ENCODE measurements at regions not wholly inside any gene's neighbourhood (a gene's known extent, or its start where the extent isn't known, plus 50 kb on each side); places are given as distances from the start of the nearest gene placed in this dataset.

- no peak for ATAC-seq
These were observed 205.3 kb downstream of the RAP2A start for GRCh38 chr13:97639236-97639635.

DNA sequence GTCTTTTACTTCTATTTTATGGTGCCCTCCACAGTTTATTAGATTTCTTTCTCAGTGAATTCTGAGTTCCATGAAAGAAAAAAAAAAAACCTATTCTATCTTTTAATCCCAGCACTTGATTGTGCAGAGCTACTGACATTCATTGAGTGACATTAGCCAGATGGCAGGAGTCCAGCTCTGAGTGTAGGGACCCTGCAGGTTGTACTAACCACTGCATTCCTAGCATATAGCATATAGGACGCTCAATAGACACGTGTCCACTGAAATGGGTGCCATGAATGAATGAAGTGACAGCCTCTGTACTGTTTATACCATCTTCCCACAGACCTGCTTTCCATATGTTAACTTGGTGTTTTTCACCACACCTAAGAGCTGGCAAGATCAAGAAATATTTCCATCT lies 206.3 kb downstream of the RAP2A start:
- no peak for ATAC-seq

GRCh38 chr13:97648171-97648880 lies 214.4 kb downstream of the RAP2A start:
- no peak for ATAC-seq

GRCh38 chr13:97648881-97649224 lies 214.9 kb downstream of the RAP2A start:
- no peak for ATAC-seq

GRCh38 chr13:97653443-97654140 lies 219.6 kb downstream of the RAP2A start:
- ATAC-seq = no peak

DNA sequence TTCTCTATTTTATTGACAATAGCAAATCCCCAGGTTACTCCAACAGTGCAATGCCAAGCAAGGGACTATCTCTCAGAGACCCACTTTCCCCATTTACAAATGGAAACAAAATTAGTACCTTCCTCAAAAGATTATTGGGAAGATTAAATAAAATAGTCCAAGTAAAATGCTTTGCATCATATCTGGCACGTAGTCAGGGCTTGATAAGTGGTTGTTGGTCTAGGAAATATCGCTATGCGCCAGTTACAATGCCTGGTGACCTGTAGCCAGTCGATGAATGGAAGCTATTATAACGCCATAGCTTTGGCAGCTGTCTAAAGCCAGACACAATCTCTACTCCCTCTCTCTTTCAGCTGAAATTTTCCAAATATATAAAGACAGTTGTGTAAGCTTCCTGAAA lies 220.3 kb downstream of the RAP2A start:
- ATAC-seq = no peak

DNA sequence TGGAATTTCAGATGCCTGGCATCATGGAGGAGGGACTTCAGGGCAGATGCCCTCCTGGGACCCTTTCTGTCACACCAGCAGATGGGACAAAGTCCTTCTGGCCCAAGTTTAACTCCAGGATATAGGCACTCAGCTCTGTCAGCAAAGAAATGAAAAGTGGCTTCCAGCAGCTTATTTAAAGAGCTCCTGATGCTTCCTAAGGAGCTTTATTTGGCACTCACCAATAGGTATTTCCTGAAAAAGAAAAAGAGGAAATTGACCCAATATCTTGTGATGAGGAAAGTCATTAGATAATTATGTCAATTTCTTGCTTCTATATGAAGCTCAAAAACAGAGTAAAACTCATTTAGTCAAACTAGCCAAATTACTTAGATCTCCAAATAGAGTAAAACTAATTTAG lies 224.6 kb downstream of the RAP2A start:
- ATAC-seq = no peak

DNA sequence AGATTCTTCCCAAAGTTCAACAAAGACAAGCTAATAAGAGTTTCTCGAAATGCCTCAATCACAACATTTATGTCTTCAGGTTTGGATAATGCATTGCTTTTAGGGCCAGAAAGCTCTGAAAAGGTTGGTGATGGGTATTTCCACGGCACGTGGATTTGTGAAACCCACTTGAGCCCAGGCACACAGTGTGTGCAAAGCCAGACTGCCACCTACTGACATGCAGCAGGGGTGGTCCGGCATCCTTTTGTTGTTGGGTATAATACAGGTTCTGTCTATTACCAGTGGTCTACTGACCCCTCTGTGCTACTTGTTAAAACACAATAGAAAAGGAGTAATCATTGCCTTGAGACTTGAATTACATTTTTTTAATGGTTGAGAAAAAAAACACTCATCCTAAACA lies 225.6 kb downstream of the RAP2A start:
- ATAC-seq = no peak

- no peak for ATAC-seq
These were observed 226.8 kb downstream of the RAP2A start for GRCh38 chr13:97660594-97661260.

GRCh38 chr13:97686594-97686993 lies 252.6 kb downstream of the RAP2A start:
- no peak for ATAC-seq

GRCh38 chr13:97692628-97693027 lies 258.7 kb downstream of the RAP2A start:
- ATAC-seq = no peak

DNA sequence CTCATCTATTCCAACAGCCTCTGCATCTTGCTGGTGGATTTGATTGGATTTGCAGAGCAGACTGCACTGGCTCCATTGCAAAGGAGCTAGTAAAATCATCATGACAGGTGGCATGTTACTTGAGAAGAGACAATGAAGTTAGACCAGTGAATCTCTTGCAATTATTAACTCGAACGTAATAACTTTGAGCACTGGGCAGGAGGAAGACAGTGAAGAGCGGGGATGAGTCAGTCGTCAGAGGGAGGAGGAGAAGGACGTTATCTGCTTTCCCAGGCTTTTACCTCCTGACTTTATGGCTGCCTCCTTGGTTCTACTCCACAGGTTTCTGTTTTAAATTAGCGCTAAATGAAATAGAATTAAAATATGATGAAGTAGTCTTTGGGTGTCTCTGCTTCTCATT lies 257.8 kb upstream of the IPO5 start:
- no peak for ATAC-seq

DNA sequence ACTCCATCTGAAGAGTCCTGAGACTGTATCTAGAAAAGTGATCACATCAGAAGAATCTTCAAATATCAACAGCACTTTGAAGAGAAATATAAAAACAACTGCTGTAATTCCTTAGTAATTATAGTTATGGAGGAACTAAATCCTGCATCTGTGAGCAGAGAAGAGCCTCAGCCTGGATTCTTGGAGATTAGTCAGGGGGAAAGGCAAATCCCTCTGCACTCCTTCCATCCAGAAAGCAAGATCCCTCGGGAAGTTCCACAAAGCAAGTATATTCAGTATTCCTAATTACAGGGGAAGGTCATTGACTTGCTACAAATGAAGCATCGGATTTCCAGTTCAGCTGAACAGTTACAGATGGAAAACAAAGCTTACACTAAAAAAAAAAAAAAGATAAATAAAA lies 256.6 kb upstream of the IPO5 start:
- ATAC-seq = no peak

- ATAC-seq = no peak
These were observed 253.1 kb upstream of the IPO5 start for GRCh38 chr13:97700306-97700848.

DNA sequence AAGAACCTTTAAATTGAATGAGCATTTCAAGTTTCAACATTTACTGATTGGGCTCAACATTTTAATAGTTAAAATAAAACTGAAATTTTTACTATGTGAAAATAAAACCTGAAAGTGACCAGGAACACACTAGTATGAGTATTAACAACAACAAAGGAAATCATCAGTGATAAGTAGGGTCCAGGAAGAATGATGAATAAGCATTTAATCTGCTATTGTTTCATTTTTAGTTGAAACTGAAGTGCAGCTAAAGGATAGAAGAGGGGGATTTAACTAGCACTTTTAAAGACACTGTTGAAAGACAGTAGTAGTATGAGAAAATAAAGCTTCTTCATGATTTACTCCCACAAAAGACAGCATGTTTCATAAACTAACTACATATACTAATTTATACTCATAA lies 250.9 kb upstream of the IPO5 start:
- no peak for ATAC-seq

DNA sequence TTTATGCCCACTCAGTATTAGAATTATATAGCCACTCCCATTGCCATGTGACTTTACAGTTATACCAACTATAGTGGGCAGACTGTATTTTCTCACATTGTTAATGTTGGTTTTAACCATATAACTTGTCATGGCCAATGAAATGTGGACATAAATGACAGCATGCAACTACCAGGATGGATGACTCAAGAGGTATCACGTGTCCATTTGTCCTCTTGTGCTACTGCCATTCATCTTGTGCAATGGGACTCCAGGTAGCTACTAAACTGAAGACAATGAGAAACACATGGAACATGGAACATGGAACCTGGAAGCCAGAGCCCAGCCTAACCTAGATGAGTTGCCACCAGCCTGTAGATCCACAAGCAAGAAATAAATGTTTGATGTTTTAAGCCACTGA lies 242.7 kb upstream of the IPO5 start:
- ATAC-seq = no peak

DNA sequence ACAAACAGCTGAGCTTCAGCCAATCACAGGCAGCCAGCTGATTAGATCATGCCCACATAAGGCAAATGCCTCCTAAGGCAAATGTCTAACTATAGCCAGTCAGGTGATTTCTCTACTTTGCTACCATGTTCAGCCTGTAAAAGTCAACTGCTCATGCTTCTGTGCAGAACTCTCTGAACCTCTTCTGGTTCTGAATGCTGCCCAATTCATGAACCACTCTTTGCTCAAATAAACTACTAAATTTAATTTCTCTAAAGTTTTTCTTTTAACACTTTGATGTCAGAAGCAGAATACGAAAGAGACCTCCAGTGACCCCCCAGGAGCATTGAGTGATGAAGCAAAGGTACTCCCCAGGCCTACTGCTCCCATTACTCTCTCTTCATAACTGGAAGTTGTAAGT lies 240.7 kb upstream of the IPO5 start:
- ATAC-seq = no peak

DNA sequence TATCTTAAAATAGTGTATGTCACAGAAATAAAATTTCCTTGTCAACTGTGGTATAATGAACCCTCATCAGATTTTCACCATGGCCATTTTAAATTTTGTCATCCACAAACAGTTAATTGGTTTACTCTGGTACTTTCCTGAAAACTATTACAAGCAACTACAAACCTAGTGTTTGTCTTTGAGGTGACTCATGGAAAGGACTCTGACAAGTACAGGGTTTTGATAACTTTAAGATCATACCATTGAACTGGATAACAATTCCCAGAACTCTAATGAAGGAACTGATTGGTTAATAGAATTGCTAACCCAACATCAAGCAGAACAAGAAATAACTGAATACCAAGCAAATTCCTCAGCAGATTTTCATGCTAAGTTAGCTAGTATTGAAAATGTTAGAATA lies 237.7 kb upstream of the IPO5 start:
- ATAC-seq = no peak

DNA sequence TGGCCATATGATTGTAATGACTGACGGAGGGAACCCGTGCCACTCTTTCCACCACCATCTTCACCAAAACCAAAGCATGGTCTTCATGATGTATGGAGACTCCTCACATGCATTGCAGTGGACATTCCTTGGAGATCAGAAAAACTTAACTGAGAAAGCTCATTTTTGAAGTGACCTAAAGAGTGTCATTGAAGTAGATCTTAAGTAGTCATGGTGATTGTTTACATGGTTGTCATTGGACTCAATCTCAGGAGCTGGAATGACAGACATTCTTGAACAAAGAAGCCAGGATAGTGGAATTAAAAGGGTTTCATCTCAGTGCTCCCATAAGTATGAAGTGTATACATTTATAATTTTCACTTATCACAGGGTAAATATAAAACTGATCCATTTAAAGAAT lies 236.7 kb upstream of the IPO5 start:
- no peak for ATAC-seq

GRCh38 chr13:97719736-97720135 lies 233.7 kb upstream of the IPO5 start:
- no peak for ATAC-seq

- ATAC-seq = no peak
These were observed 232.6 kb upstream of the IPO5 start for GRCh38 chr13:97720896-97721295.

DNA sequence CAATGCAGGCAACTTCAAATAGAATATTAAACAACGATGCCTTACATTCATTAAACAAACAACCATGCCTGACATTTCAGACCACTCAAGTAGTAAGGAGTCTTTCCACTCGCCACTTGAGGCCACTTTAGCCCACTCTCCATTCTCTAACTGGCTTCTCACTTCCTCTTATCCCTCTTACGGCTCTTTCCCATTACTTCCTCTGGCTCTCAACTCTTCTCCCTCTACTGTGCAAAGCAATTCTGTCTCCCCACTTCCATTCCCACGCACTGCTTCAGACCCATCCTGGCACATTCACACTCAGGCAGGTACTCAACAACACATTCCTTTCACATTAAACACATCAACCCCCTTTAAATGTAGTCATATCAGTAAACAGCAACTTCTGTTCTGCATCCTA lies 229.8 kb upstream of the IPO5 start:
- ATAC-seq = no peak

DNA sequence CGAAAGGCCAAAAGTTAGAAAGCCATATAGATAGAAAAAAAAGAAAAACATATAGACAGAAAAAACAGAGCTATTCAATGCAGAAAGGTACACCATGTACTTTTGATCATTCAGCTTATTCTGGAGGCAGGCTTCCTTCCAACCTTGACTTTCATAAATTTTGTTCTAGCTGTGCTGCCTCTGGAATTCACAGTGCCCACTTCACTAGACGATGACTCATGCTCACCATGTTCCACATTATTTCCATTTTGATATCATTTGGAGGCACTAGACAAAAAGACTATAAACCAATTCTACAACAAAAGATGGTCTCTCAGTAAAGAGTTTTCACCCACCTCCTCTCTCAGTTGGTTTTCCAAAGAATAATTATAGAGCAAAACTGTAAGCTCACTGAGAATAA lies 229.0 kb upstream of the IPO5 start:
- no peak for ATAC-seq

DNA sequence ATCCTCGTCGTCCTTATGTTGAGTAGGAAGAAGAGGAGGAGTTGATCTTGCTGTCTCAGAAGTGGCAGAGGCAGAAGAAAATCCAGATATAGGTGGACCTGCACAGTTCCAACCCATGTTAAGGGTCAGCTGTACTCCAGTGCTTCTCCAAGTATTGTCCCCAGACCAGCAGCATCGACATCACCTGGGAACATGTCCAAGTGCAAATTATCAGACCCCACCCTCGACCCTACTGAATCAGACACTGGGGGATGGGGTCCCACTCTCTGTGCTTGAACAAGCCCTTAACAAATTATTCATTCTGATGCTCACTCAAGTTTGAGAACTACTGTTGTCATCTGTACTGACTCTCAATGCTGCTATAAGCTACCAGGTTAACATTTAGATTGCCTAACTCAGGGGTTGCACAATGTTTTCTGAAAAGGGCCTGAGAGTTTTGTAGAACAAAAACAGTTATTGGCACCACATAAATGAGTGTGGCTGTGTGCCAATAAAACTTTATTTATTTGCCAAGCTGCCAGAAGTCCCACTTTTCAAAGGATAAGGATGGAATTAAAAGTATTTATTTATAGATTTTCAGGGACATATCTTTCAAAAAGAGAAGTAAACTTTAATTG lies 226.7 kb upstream of the IPO5 start:
- no peak for ATAC-seq
